Right lobe of liver (tissue), 6 donors: ENCODE measurements at regions not wholly inside any gene's neighbourhood (a gene's known extent, or its start where the extent isn't known, plus 50 kb on each side); places are given as distances from the start of the nearest gene placed in this dataset.

Experiments used
- ATAC-seq, 4 donors: fragments of 200-7000 bp; cut with Tn5 transposase; one replicate each; pipeline ENCODE4 v1.9.1; 2020; ENCODE audit warnings: mild to moderate bottlenecking in 4 of 4, moderate library complexity in 4 of 4
- DNase-seq, 3 donors: peaks; one replicate each; pipeline ENCODE4 v3.0.0-alpha.2; 2020
- H3K27ac ChIP-seq, 3 donors: fragments of 200-600 bp; one replicate each; pipeline ENCODE4 v1.8.0; 2022
- H3K27me3 ChIP-seq, 2 donors: fragments of 200-600 bp; one replicate each; pipeline ENCODE4 v1.8.0; 2022
- H3K36me3 ChIP-seq, 4 donors: fragments of 200-600 bp; sonication (generic) in 1 of 4; one replicate each; pipeline versions ENCODE4 v1.5.1 to v1.8.0; 2017 to 2022; ENCODE audit warnings: control low read depth in 1 of 4
- H3K4me1 ChIP-seq, 4 donors: fragments of 200-600 bp; sonication (generic) in 1 of 4; one replicate each; pipeline versions ENCODE4 v1.5.1 to v1.8.0; 2017 to 2022; ENCODE audit warnings: control low read depth in 1 of 4
- H3K4me3 ChIP-seq, 3 donors: fragments of 200-600 bp; one replicate each; pipeline ENCODE4 v1.8.0; 2022
- H3K9me3 ChIP-seq, 4 donors: fragments of 200-600 bp; sonication (generic) in 1 of 4; one replicate each; pipeline versions ENCODE4 v1.5.1 to v1.8.0; 2017 to 2022; ENCODE audit warnings: control low read depth in 1 of 4
- POLR2A ChIP-seq: fragments of 450-650 bp; IDR thresholded peaks from one replicate; pipeline ENCODE4 v1.6.1; 2017; ENCODE audit warnings: antibody characterized with exemption, mild to moderate bottlenecking
- WGBS: methylation state at CpG from one replicate; pipeline ENCODE4 v1.1.6; 2018; ENCODE audit warnings: low coverage, low lambda C conversion rate; ENCODE audit not compliant: insufficient coverage; ENCODE audit errors: missing lambda C conversion rate; 5-methylcytosine and 5-hydroxymethylcytosine counted together
- intact Hi-C, 2 donors: fragments of 100-400 bp; cut with DNase I; formaldehyde crosslinking; loops; one replicate each; pipeline versions ENCODE4 v1.11.2 to v1.14.1; 2022
- TF ChIP-seq, protein P1 (sequence below), 4 donors: fragments of 200-600 bp in 3 of 4; fragments of 450-650 bp in 1 of 4; IDR thresholded peaks; one replicate each; pipeline versions ENCODE4 v1.5.1 to v1.8.0; 2016 to 2022; ENCODE audit warnings: antibody characterized with exemption in 4 of 4, mild to moderate bottlenecking in 2 of 4
- donor health status: DM: no; HTN: yes; CAD: no.
- donor health status: DM: no; HTN: no; CAD: no.
- donor health status: DM: no; HTN: no; CAD: no.
- donor health status: DM: no; HTN: yes; CAD: no.
- donor health status: DM: no; HTN: yes; CAD: no.

DNA sequence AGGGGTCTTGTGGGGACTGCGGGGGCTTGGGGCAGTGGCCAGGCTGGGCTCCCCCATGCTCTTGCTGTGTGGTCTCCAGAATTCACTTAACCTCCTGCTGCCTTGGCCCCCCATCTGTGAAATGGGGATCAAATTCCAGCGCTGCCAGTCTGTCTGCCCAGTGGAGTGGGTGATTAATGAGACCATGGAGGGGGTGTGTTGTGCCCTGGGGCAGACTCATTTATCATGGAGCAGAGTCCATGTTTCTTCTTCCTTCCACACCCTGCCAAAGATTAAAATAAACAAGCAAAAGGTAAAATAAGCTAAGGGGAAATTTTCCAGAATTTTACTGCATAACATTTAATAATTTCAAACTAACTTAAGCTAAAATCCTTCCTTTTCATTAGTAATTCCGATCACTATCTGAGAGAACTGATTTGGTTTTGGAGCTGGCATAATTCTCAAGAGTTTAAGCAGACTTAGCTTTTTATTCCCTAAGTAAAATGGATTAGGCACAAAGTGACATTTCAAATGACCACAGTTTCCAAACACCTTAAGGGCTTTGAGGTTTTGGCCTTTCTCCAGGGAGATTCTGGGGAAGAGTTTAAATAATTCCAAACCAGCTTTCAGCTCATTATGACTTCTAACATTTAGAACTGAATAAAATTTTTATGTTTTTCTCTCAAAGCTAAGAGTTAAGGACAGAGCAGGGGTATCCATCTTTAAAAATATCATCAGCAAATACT lies 211.9 kb downstream of the CXCL12 start:
- Histone ChIP-seq H3K27ac (no peak overlapping the region), H3K36me3 (no peaks in the 10 kb centered on the region), H3K4me3 (no peak overlapping the region), H3K9me3 (no peaks in the 10 kb centered on the region), H3K4me1 (peaks cover 0 to 8% (median 0%) of the 10 kb centered on the region in 4 donors), H3K27me3 (no peaks in the 10 kb centered on the region)
- 50% methylated on average over 2 of the region's 3 CpGs for WGBS
- intact Hi-C loops, result no loop called here
- ATAC-seq (peak; percentile 63 to 90 (median 68)), DNase-seq (no peak)
- no peak for TF ChIP-seq POLR2A
- TF ChIP-seq, protein P1, sequence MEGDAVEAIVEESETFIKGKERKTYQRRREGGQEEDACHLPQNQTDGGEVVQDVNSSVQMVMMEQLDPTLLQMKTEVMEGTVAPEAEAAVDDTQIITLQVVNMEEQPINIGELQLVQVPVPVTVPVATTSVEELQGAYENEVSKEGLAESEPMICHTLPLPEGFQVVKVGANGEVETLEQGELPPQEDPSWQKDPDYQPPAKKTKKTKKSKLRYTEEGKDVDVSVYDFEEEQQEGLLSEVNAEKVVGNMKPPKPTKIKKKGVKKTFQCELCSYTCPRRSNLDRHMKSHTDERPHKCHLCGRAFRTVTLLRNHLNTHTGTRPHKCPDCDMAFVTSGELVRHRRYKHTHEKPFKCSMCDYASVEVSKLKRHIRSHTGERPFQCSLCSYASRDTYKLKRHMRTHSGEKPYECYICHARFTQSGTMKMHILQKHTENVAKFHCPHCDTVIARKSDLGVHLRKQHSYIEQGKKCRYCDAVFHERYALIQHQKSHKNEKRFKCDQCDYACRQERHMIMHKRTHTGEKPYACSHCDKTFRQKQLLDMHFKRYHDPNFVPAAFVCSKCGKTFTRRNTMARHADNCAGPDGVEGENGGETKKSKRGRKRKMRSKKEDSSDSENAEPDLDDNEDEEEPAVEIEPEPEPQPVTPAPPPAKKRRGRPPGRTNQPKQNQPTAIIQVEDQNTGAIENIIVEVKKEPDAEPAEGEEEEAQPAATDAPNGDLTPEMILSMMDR (IDR thresholded peaks at IDR 0.05), result no peak

DNA sequence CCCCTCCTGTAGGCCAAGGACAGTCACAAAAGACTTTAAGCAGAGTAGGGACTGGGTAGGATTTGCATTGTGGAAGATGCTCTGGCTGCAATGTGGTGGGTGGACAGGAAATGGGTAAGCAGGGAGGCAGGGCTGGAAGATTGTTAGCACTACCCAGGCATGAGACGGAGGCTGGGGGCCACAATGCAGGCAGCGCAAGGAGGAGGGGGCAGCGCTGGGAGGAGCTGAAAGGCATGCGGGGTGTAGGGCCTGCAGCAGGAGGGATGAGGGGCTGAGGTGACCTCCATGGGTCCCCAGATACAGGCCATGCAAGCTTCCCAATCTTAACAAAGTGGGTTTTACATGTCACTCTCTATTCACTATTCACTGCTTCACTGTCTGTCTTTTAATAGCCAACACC lies 213.1 kb downstream of the CXCL12 start:
- TF ChIP-seq, protein P1 (IDR thresholded peaks at IDR 0.05), result no peak
- TF ChIP-seq POLR2A, result no peak
- Histone ChIP-seq H3K4me3 (no peak overlapping the region), H3K9me3 (no peaks in the 10 kb centered on the region), H3K27me3 (no peaks in the 10 kb centered on the region), H3K36me3 (no peaks in the 10 kb centered on the region), H3K4me1 (peaks cover 0 to 8% (median 0%) of the 10 kb centered on the region in 4 donors), H3K27ac (no peak overlapping the region)
- no peak for DNase-seq
- 0% methylated on average over 1 of the region's 4 CpGs for WGBS
- intact Hi-C loops, result no loop called here
- ATAC-seq, result no peak

DNA sequence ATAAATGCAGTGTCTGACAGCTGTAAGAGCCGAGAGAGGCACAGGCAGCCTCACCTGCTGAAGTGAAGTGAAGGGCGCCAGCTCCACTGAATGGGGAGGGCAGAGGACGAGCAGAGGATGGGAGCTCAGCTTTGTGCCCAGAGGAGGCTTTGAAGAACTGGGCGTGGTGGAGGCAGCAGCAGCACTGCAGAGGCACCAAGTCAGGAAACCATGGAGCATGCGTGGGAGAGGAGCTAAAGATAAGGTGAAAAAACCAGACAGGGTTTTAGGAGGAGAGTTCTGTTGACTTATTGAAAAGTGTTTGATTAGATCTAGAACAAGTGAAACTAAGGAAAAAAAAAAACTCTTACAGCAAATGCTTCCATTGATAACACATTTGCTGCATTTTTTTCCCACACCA lies 216.4 kb downstream of the CXCL12 start:
- 77% methylated on average over 4 of the region's 5 CpGs for WGBS
- DNase-seq, result no peak
- Histone ChIP-seq H3K36me3 (no peaks in the 10 kb centered on the region), H3K4me3 (no peak overlapping the region), H3K27me3 (no peaks in the 10 kb centered on the region), H3K27ac (no peak overlapping the region), H3K9me3 (no peaks in the 10 kb centered on the region), H3K4me1 (peaks cover 0 to 7% (median 0%) of the 10 kb centered on the region in 4 donors)
- intact Hi-C loops, result no loop called here
- no peak for TF ChIP-seq POLR2A
- TF ChIP-seq, protein P1 (IDR thresholded peaks at IDR 0.05), result no peak
- ATAC-seq, result no peak

DNA sequence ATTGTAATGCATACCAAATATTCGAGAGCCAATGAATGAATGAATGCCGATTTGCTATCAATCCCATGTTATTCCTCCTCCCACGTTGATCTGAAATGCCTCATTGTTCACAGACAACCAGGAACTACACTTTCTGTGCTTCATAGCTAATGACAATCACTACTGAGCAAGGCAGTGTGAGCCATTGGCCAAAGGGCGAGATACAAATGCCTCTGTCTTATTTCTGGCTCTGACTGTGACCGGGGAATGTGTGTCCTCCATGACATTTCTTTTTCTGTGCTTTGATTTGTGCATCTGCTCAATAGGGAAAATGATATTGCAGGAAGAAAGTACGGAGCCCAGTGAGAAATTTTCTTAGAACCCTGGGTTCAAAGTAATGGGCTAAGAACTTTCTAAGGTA lies 217.1 kb downstream of the CXCL12 start:
- Histone ChIP-seq H3K27ac (no peak overlapping the region), H3K36me3 (no peaks in the 10 kb centered on the region), H3K4me3 (no peak overlapping the region), H3K27me3 (no peaks in the 10 kb centered on the region), H3K9me3 (no peaks in the 10 kb centered on the region), H3K4me1 (no peaks in the 10 kb centered on the region)
- ATAC-seq (no peak), DNase-seq (no peak)
- intact Hi-C loops, result no loop called here
- TF ChIP-seq POLR2A, result no peak
- TF ChIP-seq, protein P1 (IDR thresholded peaks at IDR 0.05), result no peak
- WGBS, result 58% methylated on average over 6 of the region's 6 CpGs
